ENCODE measurements at regions not wholly inside any gene's neighbourhood (a gene's known extent, or its start where the extent isn't known, plus 50 kb on each side); places are given as distances from the start of the nearest gene placed in this dataset.

GRCh38 chr20:50325215-50325614 is 134.6 kb downstream of the CEBPB start:
- Histone ChIP-seq H3K27ac (no peak overlapping the region), H3K27me3 (no peaks in the 10 kb centered on the region), H3K4me3 (no peak overlapping the region), H3K9me3 (no peaks in the 10 kb centered on the region), H3K4me1 (no peaks in the 10 kb centered on the region), H3K36me3 (no peaks in the 10 kb centered on the region)
- no CpG with 5 or more reads among the region's 4 CpGs for WGBS (ENCODE audit: insufficient coverage, low coverage, low lambda C conversion rate, missing lambda C conversion rate)
- ATAC-seq (no peak), DNase-seq (no peak)
- TF ChIP-seq CTCF (IDR thresholded peaks at IDR 0.05) (no peak), POLR2A (IDR thresholded peaks at IDR 0.05) (no peak)
- intact Hi-C loops (cut with DNase I): no loop called here

GRCh38 chr20:50325651-50326050 is 135.0 kb downstream of the CEBPB start:
- no peak for ATAC-seq
- TF ChIP-seq POLR2A (IDR thresholded peaks at IDR 0.05): no peak
- TF ChIP-seq CTCF (IDR thresholded peaks at IDR 0.05): no peak
- WGBS (ENCODE audit: insufficient coverage, low coverage, low lambda C conversion rate, missing lambda C conversion rate): 82% methylated on average over 3 of the region's 3 CpGs

GRCh38 chr20:50327666-50328065 is 137.0 kb downstream of the CEBPB start:
- TF ChIP-seq POLR2A (IDR thresholded peaks at IDR 0.05): no peak
- TF ChIP-seq CTCF (IDR thresholded peaks at IDR 0.05): no peak
- Histone ChIP-seq H3K27ac (no peak overlapping the region), H3K9me3 (no peaks in the 10 kb centered on the region), H3K36me3 (no peaks in the 10 kb centered on the region), H3K27me3 (no peaks in the 10 kb centered on the region), H3K4me1 (peaks cover 0 to 17% (median 7%) of the 10 kb centered on the region in 4 donors), H3K4me3 (no peak overlapping the region)
- DNase-seq: no peak
- 49% methylated on average over 2 of the region's 2 CpGs for WGBS (ENCODE audit: insufficient coverage, low coverage, low lambda C conversion rate, missing lambda C conversion rate)
- no peak for ATAC-seq
- intact Hi-C loops (cut with DNase I): no loop called here

More at GRCh38 chr20:50325651-50326050, 135.0 kb downstream of the CEBPB start:
- Histone ChIP-seq H3K9me3 (no peaks in the 10 kb centered on the region), H3K4me3 (no peak overlapping the region), H3K27me3 (no peaks in the 10 kb centered on the region), H3K4me1 (no peaks in the 10 kb centered on the region), H3K27ac (no peak overlapping the region), H3K36me3 (no peaks in the 10 kb centered on the region)
- intact Hi-C loops (cut with DNase I): no loop called here
- no peak for DNase-seq

- Histone ChIP-seq H3K9me3 (no peaks in the 10 kb centered on the region), H3K27ac (no peak overlapping the region), H3K4me3 (no peak overlapping the region), H3K4me1 (peaks cover 0 to 17% (median 7%) of the 10 kb centered on the region in 4 donors), H3K36me3 (no peaks in the 10 kb centered on the region), H3K27me3 (no peaks in the 10 kb centered on the region)
- 68% methylated on average over 3 of the region's 6 CpGs for WGBS (ENCODE audit: insufficient coverage, low coverage, low lambda C conversion rate, missing lambda C conversion rate)
- DNase-seq (no peak), ATAC-seq (no peak)
- intact Hi-C loops (cut with DNase I): no loop called here
- TF ChIP-seq CTCF (IDR thresholded peaks at IDR 0.05) (no peak), POLR2A (IDR thresholded peaks at IDR 0.05) (no peak)
These were observed 137.8 kb downstream of the CEBPB start for GRCh38 chr20:50328222-50328979.

All from right lobe of liver (tissue), 6 donors.